Right forelimb (tissue), 1 donor: ENCODE measurements at regions not wholly inside any gene's neighbourhood (a gene's known extent, or its start where the extent isn't known, plus 50 kb on each side); places are given as distances from the start of the nearest gene placed in this dataset.
"Not testable (repeated sequence)": the region's sequence is repeated elsewhere in the genome, so short reads cannot be mapped to it uniquely, and the experiment has no call there.

Source experiments
- DNase-seq: peaks from one replicate; pipeline ENCODE4 v3.0.0-alpha.2; 2018

- no peak for DNase-seq
Observed at GRCh38 chr16:26395700-26396099, 671.0 kb upstream of the C16orf82 start.

- DNase-seq, result no peak
Observed at GRCh38 chr16:26396511-26397235, 670.1 kb upstream of the C16orf82 start.

- DNase-seq, result no peak
Observed at GRCh38 chr16:26413780-26414179, 652.9 kb upstream of the C16orf82 start.

GRCh38 chr16:26419458-26419857, 647.3 kb upstream of the C16orf82 start:
- not testable (repeated sequence) for DNase-seq

- no peak for DNase-seq
Observed at GRCh38 chr16:26430618-26431017, 636.1 kb upstream of the C16orf82 start.

GRCh38 chr16:26433807-26434206, 632.9 kb upstream of the C16orf82 start:
- DNase-seq, result no peak

- no peak for DNase-seq
Observed at GRCh38 chr16:26441178-26441577, 625.5 kb upstream of the C16orf82 start.

GRCh38 chr16:26442321-26442720, 624.4 kb upstream of the C16orf82 start:
- DNase-seq, result no peak

- no peak for DNase-seq
Observed at GRCh38 chr16:26447570-26447969, 619.2 kb upstream of the C16orf82 start.

GRCh38 chr16:26453215-26453614, 613.5 kb upstream of the C16orf82 start:
- no peak for DNase-seq

- DNase-seq, result no peak
Observed at GRCh38 chr16:26454102-26454501, 612.6 kb upstream of the C16orf82 start.

GRCh38 chr16:26456074-26456473, 610.7 kb upstream of the C16orf82 start:
- DNase-seq, result no peak

GRCh38 chr16:26457095-26457494, 609.6 kb upstream of the C16orf82 start:
- no peak for DNase-seq

- no peak for DNase-seq
Observed at GRCh38 chr16:26457882-26458281, 608.8 kb upstream of the C16orf82 start.

- no peak for DNase-seq
Observed at GRCh38 chr16:26464576-26465266, 602.0 kb upstream of the C16orf82 start.

- DNase-seq, result not testable (repeated sequence)
Observed at GRCh38 chr16:26474405-26474804, 592.3 kb upstream of the C16orf82 start.

GRCh38 chr16:26475596-26475995, 591.1 kb upstream of the C16orf82 start:
- no peak for DNase-seq

- no peak for DNase-seq
Observed at GRCh38 chr16:26491101-26491670, 575.5 kb upstream of the C16orf82 start.

GRCh38 chr16:26491962-26492361, 574.8 kb upstream of the C16orf82 start:
- no peak for DNase-seq

GRCh38 chr16:26493751-26494150, 573.0 kb upstream of the C16orf82 start:
- DNase-seq, result no peak

- DNase-seq, result no peak
Observed at GRCh38 chr16:26497896-26498295, 568.8 kb upstream of the C16orf82 start.

GRCh38 chr16:26500326-26500725, 566.4 kb upstream of the C16orf82 start:
- no peak for DNase-seq

GRCh38 chr16:26505496-26505895, 561.2 kb upstream of the C16orf82 start:
- no peak for DNase-seq

GRCh38 chr16:26508946-26509345, 557.8 kb upstream of the C16orf82 start:
- DNase-seq, result not testable (repeated sequence)
